GM19463 (cell line): ENCODE measurements at regions not wholly inside any gene's neighbourhood (a gene's known extent, or its start where the extent isn't known, plus 50 kb on each side); places are given as distances from the start of the nearest gene placed in this dataset.
A peak's percentile ranks its signal among the peaks of the same experiment; 100 is the strongest.
"Not testable (repeated sequence)": the region's sequence is repeated elsewhere in the genome, so short reads cannot be mapped to it uniquely, and the experiment has no call there.

Source experiments
- ATAC-seq: cut with Tn5 transposase; IDR thresholded peaks from one replicate; pipeline ENCODE4 v1.9.1; 2021; ENCODE audit warnings: mild to moderate bottlenecking, moderate library complexity; ENCODE audit not compliant: unreplicated experiment

GRCh38 chr2:138066139-138066806 lies 102.0 kb downstream of the HNMT start:
- ATAC-seq, result no peak

DNA sequence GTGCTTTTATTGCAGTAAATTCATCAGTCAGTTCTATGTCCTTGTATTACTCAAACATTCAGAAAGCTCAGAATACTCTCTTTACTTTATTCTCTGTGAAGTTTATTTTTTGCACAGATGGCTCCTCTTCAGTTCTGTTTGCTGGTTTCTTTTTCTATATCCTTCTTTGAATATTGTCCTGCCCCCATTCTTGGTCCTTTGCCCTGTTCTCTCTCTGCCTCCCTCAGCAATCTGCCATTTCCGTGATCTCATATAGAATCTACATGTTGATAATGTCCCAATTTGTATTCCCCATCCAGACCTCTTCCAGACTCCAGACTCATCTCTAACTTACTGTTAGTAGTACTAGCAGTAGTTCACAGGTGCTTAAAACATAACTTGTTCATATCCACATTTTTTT lies 102.6 kb downstream of the HNMT start:
- no peak for ATAC-seq

GRCh38 chr2:138068669-138069068 lies 104.4 kb downstream of the HNMT start:
- not testable (repeated sequence) for ATAC-seq

DNA sequence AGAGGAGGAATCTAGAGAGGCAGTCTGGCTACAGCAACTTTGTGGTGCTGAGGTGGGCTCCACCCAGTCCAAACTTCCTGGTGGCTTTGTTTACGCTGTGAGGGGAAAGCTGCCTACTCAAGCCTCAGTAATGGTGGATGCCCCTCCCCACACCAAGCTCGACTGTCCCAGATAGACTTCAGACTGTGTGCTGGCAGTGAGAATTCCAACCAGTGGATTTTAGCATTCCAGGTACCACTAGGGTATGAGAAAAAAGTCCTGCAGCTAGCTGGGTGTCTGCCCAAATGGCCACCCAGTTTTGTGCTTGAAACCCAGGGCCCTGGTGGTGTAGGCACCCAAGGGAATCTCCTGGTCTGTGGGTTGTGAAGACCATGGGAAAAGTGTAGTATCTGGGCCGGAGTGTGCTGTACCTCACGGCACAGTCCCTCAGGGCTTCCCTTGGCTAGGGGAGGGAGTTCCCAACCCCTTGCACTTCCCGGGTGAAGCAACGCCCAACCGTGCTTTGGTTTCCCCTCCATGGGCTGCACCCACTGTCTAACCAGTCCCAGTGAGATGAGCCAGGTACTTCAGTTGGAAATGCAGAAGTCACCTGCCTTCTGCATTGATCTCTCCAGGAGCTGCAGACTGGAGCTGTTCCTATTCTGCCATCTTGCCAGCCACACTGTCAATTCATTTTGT lies 106.9 kb downstream of the HNMT start:
- not testable (repeated sequence) for ATAC-seq

DNA sequence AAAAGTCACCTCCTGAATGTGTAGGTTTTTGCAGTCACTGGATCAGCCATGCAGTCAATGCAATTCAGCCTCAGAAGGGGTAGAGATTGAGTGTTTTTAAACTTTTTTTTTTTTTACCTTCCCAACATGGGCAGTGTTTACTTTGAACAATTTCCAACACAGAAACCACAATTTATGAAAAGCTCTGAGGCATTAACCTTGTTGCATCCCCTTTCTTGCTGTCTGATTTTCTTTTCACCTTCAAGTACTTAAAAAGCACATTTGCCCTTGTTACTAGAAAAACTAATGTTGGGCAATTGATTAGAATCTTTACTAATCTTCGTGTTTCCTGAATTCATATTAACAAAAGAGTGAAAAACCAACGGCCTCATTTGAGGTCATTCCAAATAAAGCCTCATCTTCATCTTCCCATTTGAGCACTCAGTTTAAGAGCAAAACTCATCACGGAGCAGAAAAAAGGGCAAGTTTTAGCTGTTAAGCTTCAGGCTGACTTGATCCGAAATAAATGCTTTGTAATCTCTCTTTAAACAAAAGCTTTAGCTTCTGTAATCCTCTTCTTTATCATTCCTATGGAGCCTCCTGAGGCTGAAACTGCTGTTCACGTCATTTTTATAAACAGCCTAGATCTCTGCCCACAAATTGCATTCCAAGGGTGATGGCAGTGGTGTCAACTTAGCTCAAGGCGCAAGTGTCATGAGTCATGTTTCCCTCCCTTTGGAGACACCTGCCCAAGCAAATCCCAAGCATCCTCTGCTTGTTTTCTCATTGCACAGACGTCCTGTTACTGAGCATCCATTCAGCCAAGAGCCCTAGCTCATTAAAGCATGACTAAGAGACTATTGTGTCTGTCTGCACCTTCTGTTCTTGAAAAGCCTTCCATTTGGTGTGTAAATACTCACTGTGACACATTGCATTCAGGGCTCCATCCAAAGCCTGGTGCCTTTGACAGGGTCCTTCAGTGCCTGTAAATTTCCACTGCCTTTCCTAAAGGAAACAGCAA lies 107.7 kb downstream of the HNMT start:
- no peak for ATAC-seq

DNA sequence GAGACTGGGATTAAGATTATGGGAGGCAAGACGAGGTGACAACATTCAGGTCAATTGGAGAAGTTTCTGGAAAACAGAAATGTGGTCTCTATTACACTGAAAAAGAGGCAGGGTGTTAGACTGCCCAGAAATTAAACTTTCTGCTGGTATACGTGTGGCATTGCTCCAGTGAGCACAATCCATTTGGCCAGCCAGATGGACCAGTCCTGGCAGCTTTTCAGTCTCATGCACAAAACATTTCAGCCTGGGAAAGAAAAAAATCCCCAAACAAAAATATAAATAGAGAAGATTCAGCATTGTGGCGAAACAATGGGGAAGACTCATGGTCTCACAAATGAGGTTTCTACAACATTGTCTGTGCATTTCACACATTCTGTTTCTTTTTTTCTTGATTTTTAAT lies 113.9 kb downstream of the HNMT start:
- no peak for ATAC-seq

DNA sequence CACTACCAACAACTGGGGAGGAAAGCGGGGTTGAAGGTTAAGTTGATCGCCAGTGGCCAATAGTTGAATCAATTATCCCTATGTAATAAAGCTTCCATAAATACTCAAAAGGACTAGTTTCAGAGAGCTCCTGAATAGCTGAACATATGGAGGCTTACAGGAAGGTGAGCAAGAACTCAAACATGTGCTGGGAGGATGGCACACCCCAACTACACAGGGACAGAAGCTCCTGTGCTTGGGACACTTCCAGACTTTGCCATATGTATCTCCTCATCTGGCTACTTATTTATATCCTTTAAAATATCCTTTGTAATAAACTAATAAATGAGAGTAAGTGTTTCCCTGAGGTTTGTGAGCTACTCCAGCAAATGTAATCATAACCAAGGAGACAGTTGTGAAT lies 115.7 kb downstream of the HNMT start:
- no peak for ATAC-seq

DNA sequence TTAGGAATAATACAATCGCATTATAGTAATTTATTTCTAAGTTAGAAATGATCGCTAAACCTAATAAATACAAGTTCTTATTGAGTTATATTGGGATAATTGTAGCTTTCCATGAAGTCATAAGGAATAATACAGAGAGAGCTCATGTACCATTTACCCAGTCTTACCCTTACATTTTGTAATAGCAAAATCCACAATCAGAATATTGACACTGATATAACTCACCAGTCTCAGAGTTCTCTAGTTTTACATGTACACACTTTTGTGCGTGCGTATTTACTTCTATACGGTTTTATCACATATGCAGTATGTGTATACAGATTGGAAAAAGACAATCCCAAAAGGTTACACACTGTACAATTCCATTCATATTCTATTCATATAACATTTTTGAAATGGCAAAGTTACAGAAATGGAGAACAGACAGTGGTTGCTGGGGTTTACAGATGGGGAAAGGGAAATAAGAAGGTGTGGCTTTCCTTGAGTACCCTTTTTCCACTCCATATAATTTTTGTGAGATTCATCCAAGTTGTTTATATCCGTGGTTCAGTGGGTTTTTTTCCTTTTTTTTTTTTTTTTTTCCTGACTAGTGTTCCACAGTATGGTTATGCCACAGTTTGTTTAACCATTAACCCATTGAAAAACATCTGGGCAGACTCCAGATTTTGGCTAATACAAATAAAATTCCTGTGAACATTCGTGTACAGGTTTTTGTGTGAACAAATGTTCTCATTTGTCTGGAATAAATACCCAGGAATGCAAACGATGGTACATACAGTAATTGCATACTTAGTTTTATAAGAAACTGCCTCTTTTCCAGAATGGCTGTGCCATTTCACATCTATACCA lies 117.2 kb downstream of the HNMT start:
- no peak for ATAC-seq

- ATAC-seq, result no peak
Measured at GRCh38 chr2:138084206-138084605, 119.9 kb downstream of the HNMT start.

GRCh38 chr2:138085441-138085840 lies 121.2 kb downstream of the HNMT start:
- ATAC-seq, result not testable (repeated sequence)

- ATAC-seq, result no peak
Measured at GRCh38 chr2:138086576-138086975, 122.3 kb downstream of the HNMT start.

DNA sequence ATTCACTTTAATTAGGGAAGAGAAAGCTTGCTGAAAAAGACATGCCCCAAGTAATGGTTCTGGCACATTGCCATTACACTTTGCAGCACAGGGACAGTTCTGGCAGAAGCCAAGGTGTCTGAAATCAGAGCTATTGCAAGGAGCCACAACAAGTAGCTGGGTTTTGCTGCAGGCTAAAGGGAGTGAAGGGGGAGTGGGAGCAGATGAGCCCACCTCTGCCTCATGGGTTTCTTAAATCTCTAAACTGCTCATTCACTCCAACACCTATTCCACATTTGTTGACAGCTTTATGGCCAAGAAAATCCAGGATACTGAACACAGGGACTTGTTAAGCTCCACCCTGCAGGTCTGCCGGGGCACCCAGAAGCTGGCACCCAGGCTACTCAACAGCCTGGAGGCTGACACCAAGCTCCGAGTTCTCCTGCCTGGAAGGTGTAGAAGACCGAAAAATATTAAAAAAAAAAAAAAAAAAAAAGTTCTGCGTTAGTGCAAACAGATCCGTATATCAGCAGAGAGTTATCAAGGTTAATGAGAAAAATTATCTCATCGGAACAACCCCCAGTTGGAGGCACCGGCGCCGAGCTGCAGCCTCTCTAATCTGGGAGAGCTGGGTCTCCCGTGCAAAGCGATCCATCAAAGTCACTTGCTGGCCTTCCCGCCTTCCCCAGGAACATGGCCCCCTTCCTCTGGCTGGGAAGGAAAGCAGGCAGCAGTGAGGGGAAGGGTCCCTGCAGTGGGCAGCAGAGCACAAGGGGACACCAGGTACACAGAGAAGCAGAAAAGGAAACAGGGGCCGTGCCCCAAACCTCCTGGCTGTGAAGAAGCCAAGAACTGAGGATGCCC lies 123.7 kb downstream of the HNMT start:
- no peak for ATAC-seq

- peak; percentile 93 for ATAC-seq
Measured at GRCh38 chr2:138090330-138090729, 126.1 kb downstream of the HNMT start.

- no peak for ATAC-seq
Measured at GRCh38 chr2:138093455-138093854, 129.2 kb downstream of the HNMT start.

- ATAC-seq, result no peak
Measured at GRCh38 chr2:138094031-138094430, 129.8 kb downstream of the HNMT start.

- no peak for ATAC-seq
Measured at GRCh38 chr2:138095336-138095735, 131.1 kb downstream of the HNMT start.

DNA sequence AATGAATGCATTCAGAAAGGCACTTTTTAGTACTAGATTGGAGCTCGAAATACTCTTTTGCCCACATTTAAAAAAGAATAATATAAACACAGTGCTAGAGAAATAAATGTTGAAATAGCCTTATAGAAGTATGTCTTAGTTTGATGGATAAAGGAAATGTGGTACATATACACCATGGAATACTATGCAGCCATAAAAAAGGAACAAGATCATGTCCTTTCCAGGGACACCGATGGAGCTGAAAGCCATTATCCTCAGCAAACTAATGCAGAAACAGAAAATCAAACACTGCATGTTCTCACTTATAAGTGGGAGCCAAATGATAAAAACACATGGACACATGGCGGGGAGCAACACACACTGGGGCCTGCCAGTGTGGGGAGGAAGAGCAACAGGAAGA lies 135.0 kb downstream of the HNMT start:
- not testable (repeated sequence) for ATAC-seq

DNA sequence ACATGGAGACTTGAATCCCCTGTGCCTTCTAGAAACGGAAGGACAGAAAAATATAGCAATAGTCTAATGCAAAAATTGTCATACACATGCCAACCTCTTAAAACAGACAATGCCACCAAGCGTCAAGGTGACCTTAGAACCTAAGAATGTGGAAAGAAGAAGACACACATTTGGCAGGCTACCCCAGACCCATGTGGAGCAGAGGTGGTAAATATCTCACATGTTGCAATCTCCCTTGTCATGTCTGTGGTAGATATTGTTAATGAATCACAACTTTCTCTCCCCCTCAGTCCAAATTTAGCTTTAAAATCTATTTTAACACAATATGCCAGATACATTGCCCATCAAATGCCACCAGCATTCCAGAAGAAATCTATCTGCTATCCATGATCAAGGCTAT lies 137.4 kb downstream of the HNMT start:
- no peak for ATAC-seq

- ATAC-seq, result no peak
Measured at GRCh38 chr2:138102664-138103063, 138.4 kb downstream of the HNMT start.

DNA sequence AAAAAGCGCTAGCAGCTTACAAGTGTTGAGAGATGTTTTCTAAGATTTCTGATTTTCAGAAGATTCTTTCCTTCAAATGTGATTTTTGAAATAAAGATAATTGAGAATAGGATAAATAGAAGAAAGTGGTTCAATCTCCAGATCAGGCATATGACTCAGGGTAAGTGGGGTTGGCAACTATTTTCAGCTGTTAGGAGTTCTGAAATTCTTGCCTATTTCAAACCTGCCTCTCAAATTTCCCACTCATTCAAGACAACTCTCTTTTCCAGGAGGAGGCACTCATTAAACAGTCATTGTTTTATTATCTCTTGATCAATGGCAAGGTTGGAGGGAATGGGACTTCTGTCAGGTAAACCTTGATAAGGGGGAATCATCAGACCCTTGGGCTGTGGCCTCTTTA lies 138.9 kb downstream of the HNMT start:
- no peak for ATAC-seq
